AG09319 (cell line): ENCODE measurements at regions not wholly inside any gene's neighbourhood (a gene's known extent, or its start where the extent isn't known, plus 50 kb on each side); places are given as distances from the start of the nearest gene placed in this dataset.

Experiments
- DNase-seq: peaks from one replicate; pipeline ENCODE4 v3.0.0-alpha.2; 2010; ENCODE audit warnings: low read depth; ENCODE audit errors: extremely low read depth
- TF ChIP-seq, protein P1 (sequence below): IDR thresholded peaks from 2 replicates; pipeline ENCODE4 v1.5.1; 2011; ENCODE audit warnings: low read depth, mild to moderate bottlenecking, inconsistent platforms, low read length, moderate library complexity

DNA sequence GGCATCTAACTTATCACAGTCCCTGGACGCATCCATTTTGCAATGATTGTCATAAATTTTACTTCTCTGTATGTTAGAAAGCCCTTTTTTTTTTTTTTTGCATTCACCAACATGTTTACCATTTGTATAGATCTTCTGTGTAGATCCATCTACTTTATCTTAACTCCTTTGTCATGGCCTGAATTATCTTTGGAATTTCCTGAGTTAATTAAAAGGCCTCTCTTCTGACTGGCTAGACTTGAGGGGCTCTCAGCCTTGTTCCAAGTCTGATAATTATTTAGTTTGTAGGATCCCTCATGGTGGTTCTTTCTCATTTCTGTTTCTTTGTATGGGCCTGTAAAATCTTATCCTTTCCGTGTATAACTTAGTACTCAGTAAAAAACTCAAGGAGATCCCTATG lies 387.0 kb downstream of the C12orf50 start:
- no peak for DNase-seq
- TF ChIP-seq, protein P1, sequence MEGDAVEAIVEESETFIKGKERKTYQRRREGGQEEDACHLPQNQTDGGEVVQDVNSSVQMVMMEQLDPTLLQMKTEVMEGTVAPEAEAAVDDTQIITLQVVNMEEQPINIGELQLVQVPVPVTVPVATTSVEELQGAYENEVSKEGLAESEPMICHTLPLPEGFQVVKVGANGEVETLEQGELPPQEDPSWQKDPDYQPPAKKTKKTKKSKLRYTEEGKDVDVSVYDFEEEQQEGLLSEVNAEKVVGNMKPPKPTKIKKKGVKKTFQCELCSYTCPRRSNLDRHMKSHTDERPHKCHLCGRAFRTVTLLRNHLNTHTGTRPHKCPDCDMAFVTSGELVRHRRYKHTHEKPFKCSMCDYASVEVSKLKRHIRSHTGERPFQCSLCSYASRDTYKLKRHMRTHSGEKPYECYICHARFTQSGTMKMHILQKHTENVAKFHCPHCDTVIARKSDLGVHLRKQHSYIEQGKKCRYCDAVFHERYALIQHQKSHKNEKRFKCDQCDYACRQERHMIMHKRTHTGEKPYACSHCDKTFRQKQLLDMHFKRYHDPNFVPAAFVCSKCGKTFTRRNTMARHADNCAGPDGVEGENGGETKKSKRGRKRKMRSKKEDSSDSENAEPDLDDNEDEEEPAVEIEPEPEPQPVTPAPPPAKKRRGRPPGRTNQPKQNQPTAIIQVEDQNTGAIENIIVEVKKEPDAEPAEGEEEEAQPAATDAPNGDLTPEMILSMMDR = no peak

DNA sequence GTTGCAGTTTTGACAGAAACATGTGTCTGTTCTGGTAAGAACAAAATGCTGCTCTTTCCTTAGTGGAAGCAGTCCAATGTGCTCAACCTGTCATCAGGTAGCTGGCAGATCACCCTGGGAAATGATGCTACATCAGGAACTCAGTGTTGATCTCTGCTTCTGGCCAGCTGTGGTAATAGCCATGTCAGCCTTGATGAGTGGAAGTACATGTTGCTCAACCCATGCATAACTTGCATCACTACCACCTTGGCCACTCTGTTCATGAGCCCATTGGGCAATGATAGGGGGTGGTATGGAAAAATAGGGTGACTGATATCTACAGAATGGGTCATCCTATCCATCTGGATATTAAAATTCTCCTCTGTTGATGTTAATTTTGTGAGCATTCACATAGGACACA lies 411.0 kb downstream of the C12orf50 start:
- DNase-seq = no peak
- TF ChIP-seq, protein P1 = no peak

DNA sequence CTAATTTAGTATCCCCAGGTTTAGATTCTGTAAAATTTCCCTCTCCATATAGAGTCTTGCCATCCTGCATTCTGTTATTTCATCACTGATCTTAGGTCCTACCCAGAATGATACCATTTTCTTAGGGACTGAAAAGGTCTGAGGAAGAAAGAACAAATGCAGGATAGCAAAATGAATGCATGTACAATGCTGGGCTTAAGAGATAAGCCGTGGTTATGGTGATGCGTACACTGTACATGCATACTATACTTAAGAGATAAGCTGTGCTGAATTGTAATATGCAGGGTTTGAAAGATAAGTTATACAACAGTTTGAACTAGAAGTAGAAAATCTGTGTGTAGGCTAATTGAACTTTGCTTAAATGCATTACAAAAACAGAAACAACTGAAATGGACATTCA lies 416.2 kb downstream of the C12orf50 start:
- DNase-seq = no peak
- TF ChIP-seq, protein P1 = no peak

DNA sequence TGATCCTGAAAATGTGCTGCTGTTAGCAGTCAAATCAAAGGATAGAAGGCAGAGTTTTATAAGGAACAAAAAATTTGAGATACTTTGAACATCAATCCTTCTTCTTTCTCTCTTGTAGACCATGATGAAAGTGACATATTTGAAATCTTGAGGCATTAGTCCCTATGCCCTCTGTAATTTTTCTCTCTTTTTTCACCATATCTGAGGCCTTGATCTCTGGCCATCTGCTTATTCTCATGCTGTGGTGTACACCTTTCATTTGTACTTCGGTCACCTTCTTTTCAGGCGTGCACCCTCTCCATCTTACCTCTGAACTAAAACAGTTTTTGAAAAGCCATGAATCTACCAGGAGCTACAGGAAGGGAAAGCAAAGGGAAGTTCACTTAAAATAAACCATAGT lies 420.9 kb downstream of the C12orf50 start:
- TF ChIP-seq, protein P1 = no peak
- DNase-seq = no peak

DNA sequence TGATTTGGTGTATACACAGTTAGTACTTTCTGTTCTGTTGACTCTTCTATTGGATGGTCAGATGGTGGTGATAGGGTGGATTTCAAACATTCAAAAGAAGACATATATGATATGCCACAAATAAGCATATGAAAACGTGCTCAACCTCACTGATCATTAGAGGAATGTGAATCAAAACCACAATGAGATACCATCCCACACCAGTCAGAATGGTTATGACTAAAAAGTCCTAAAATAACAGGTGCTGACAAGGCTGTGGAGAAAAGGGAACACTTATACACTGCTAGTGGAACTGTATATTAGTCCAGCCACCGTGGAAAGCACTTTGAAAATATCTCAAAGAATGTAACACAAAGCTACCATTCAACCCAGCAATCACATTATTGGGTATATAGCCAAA lies 425.5 kb downstream of the C12orf50 start:
- TF ChIP-seq, protein P1 = no peak
- DNase-seq = no peak

DNA sequence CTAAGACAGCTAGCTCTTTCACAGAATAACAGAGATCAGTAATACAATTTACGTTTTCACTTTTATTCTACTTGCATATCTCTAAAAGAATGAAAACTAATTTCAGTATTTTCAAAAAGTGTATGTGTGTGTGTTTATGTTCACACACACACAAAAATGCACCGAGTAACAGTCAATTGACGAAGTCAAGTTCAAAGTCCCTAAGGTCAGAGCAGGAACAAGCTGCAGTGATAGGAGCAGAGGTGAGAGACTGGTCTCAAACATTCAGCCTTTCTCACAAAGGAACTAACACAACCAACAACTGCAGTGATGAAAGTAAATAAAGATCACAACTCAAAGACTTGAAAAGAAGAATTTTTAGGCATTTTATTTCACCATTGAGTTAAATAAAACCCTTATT lies 429.7 kb downstream of the C12orf50 start:
- TF ChIP-seq, protein P1 = no peak
- DNase-seq = no peak

DNA sequence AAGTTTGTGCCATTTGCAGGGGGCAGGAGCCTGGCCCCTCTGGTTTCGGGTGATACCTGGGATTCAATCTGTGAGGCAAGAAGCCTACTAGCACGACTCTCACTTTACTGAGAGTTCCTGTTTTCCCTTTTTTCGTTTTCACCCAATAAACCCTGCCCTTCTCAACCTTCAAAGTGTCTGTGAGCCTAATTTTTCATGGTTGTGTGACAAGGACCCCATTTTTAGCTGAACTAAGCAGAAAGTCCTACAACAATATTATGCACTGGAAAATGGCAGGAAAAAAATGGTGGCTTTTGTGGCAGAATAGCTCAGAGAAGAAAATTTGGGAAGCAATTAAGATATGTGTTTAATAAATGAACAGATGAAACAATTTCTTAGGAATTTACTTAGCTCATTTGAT lies 432.1 kb downstream of the C12orf50 start:
- DNase-seq = no peak
- TF ChIP-seq, protein P1 = no peak
